Stomach (tissue), 8 donors: ENCODE measurements at regions not wholly inside any gene's neighbourhood (a gene's known extent, or its start where the extent isn't known, plus 50 kb on each side); places are given as distances from the start of the nearest gene placed in this dataset.
A peak's percentile ranks its signal among the peaks of the same experiment; 100 is the strongest.

Experiments used
- DNase-seq, 2 donors: peaks; one replicate each; pipeline versions ENCODE4 v3.0.0 to v3.0.0-alpha.2; 2013 to 2019
- H3K27ac ChIP-seq, 5 donors: fragments of 200-600 bp in 4 of 5; sonication (generic) in 4 of 5; one replicate each; pipeline ENCODE4 v1.5.1; 2013 to 2019; ENCODE audit warnings: mild to moderate bottlenecking in 1 of 5, moderate library complexity in 1 of 5
- H3K27me3 ChIP-seq, 3 donors: fragments of 200-600 bp; sonication (generic); one replicate each; pipeline ENCODE4 v1.5.1; 2017 to 2019; ENCODE audit warnings: mixed run types in 1 of 3
- H3K36me3 ChIP-seq, 4 donors: fragments of 200-600 bp; sonication (generic); 1 replicate in 3 of 4; 2 replicates in 1 of 4; pipeline ENCODE4 v1.5.1; 2016 to 2019
- H3K4me1 ChIP-seq, 4 donors: fragments of 200-600 bp; sonication (generic); one replicate each; pipeline ENCODE4 v1.5.1; 2016 to 2019
- H3K4me3 ChIP-seq, 4 donors: fragments of 200-600 bp; sonication (generic) in 3 of 4; one replicate each; pipeline ENCODE4 v1.5.1; 2016 to 2019; ENCODE audit warnings: mild to moderate bottlenecking in 1 of 4
- H3K9me3 ChIP-seq, 4 donors: fragments of 200-600 bp; sonication (generic); one replicate each; pipeline ENCODE4 v1.5.1; 2016 to 2019
- CTCF ChIP-seq, 7 experiments: fragments of 450-650 bp in 4 of 7; fragments of 200-600 bp in 3 of 7; sonication (generic) in 3 of 7; IDR thresholded peaks; one replicate each; pipeline ENCODE4 v1.5.1; 2016 to 2019; ENCODE audit warnings: antibody characterized with exemption in 7 of 7, control low read depth in 2 of 7, mild to moderate bottlenecking in 1 of 7
- EP300 ChIP-seq: sonication (generic); formaldehyde crosslinking; IDR thresholded peaks from one replicate; pipeline ENCODE4 v1.6.1; 2017; ENCODE audit warnings: antibody characterized with exemption
- POLR2A ChIP-seq, 4 donors: fragments of 450-650 bp; IDR thresholded peaks; one replicate each; pipeline ENCODE4 v1.6.1; 2016; ENCODE audit warnings: antibody characterized with exemption in 4 of 4, control low read depth in 2 of 4, mild to moderate bottlenecking in 1 of 4, moderate library complexity in 1 of 4
- POLR2AphosphoS5 ChIP-seq, 3 donors: sonication (generic); formaldehyde crosslinking; IDR thresholded peaks; one replicate each; pipeline ENCODE4 v1.6.1; 2016; ENCODE audit warnings: antibody characterized with exemption in 3 of 3
- WGBS, 5 donors: extraction: QIAGEN DNeasy Blood & Tissue Kit in 3 of 5; methylation state at CpG; one replicate each; pipeline versions ENCODE4 v1.1.5 to v1.1.7; 2013 to 2018; 5-methylcytosine and 5-hydroxymethylcytosine counted together
- intact Hi-C: fragments of 100-400 bp; cut with DNase I; formaldehyde crosslinking; loops from one replicate; pipeline ENCODE4 v1.15.1; 2023; ENCODE audit warnings: low total_unique reads
- donor health status: healthy with polysubstance abuse.
- donor health status: Bipolar disorder and iron deficiency.
- donor health status: healthy.

GRCh38 chr4:126897038-126897437, 735.7 kb upstream of the INTU start:
- Histone ChIP-seq H3K27me3 (no peaks in the 10 kb centered on the region), H3K9me3 (peaks cover 0 to 13% (median 6%) of the 10 kb centered on the region in 4 donors), H3K4me3 (no peak overlapping the region), H3K27ac (no peak overlapping the region), H3K36me3 (no peaks in the 10 kb centered on the region), H3K4me1 (no peaks in the 10 kb centered on the region)
- no peak for DNase-seq
- no peak for TF ChIP-seq CTCF (IDR thresholded peaks at IDR 0.05)
- no peak for TF ChIP-seq POLR2A (IDR thresholded peaks at IDR 0.05)
- no peak for TF ChIP-seq EP300
- TF ChIP-seq POLR2AphosphoS5 (IDR thresholded peaks at IDR 0.05): no peak
- intact Hi-C loops: no loop called here
- 60 to 100% (median 87%) methylated on average over 2 to 3 of the region's 3 CpGs for WGBS, 5 donors

GRCh38 chr4:126898815-126899214, 733.9 kb upstream of the INTU start:
- no peaks in the 10 kb centered on the region for H3K27me3 ChIP-seq
- 82 to 97% (median 94%) methylated on average over 1 of the region's 1 CpG for WGBS, 5 donors
- no peaks in the 10 kb centered on the region for H3K4me1 ChIP-seq
- peaks cover 0 to 13% (median 6%) of the 10 kb centered on the region in 4 donors for H3K9me3 ChIP-seq
- intact Hi-C loops: no loop called here
- H3K27ac ChIP-seq: no peak overlapping the region
- no peaks in the 10 kb centered on the region for H3K36me3 ChIP-seq
- no peak for DNase-seq
- no peak overlapping the region for H3K4me3 ChIP-seq
- no peak for TF ChIP-seq EP300
- TF ChIP-seq CTCF (IDR thresholded peaks at IDR 0.05): no peak
- no peak for TF ChIP-seq POLR2AphosphoS5 (IDR thresholded peaks at IDR 0.05)
- no peak for TF ChIP-seq POLR2A (IDR thresholded peaks at IDR 0.05)

- Histone ChIP-seq H3K27me3 (no peaks in the 10 kb centered on the region), H3K27ac (no peak overlapping the region), H3K4me1 (no peaks in the 10 kb centered on the region), H3K4me3 (no peak overlapping the region), H3K9me3 (peaks cover 0 to 10% (median 6%) of the 10 kb centered on the region in 4 donors), H3K36me3 (no peaks in the 10 kb centered on the region)
- TF ChIP-seq CTCF (IDR thresholded peaks at IDR 0.05) (no peak), EP300 (no peak), POLR2A (IDR thresholded peaks at IDR 0.05) (no peak), POLR2AphosphoS5 (IDR thresholded peaks at IDR 0.05) (no peak)
- DNase-seq: peak in 1 of 2 donors; percentile 49
- WGBS, 5 donors: 15 to 73% (median 47%) methylated on average over 2 of the region's 2 CpGs
- intact Hi-C loops: no loop called here
These were observed 733.4 kb upstream of the INTU start for GRCh38 chr4:126899331-126899801.

GRCh38 chr4:126906466-126906865, 726.3 kb upstream of the INTU start:
- intact Hi-C loops: no loop called here
- no peaks in the 10 kb centered on the region for H3K27me3 ChIP-seq
- no peak for DNase-seq
- H3K4me1 ChIP-seq: no peaks in the 10 kb centered on the region
- no peaks in the 10 kb centered on the region for H3K36me3 ChIP-seq
- TF ChIP-seq EP300: no peak
- no peak for TF ChIP-seq POLR2A (IDR thresholded peaks at IDR 0.05)
- H3K9me3 ChIP-seq: no peaks in the 10 kb centered on the region
- no peak overlapping the region for H3K4me3 ChIP-seq
- WGBS, 5 donors: 55 to 78% (median 62%) methylated on average over 3 of the region's 3 CpGs
- H3K27ac ChIP-seq: no peak overlapping the region

- 57 to 81% (median 71%) methylated on average over 1 of the region's 1 CpG for WGBS, 5 donors
- TF ChIP-seq POLR2A (IDR thresholded peaks at IDR 0.05) (no peak), POLR2AphosphoS5 (IDR thresholded peaks at IDR 0.05) (no peak)
- Histone ChIP-seq H3K36me3 (no peaks in the 10 kb centered on the region), H3K4me3 (no peak overlapping the region), H3K27ac (no peak overlapping the region), H3K9me3 (no peaks in the 10 kb centered on the region), H3K4me1 (no peaks in the 10 kb centered on the region), H3K27me3 (no peaks in the 10 kb centered on the region)
- no peak for DNase-seq
- intact Hi-C loops: no loop called here
These were observed 725.4 kb upstream of the INTU start for GRCh38 chr4:126907389-126907788.
